SKM-1 treated with dmso at 0.1 percent for 144 hours (cell line): ENCODE measurements at regions not wholly inside any gene's neighbourhood (a gene's known extent, or its start where the extent isn't known, plus 50 kb on each side); places are given as distances from the start of the nearest gene placed in this dataset.

Experiments used
- DNase-seq: peaks from one replicate; lab custom pipeline; 2025; ENCODE audit not compliant: unreplicated experiment; lab: John Stamatoyannopoulos, UW

- no peak for DNase-seq
Measured at GRCh38 chr3:115518100-115518852, 105.0 kb upstream of the GAP43 start.

DNA sequence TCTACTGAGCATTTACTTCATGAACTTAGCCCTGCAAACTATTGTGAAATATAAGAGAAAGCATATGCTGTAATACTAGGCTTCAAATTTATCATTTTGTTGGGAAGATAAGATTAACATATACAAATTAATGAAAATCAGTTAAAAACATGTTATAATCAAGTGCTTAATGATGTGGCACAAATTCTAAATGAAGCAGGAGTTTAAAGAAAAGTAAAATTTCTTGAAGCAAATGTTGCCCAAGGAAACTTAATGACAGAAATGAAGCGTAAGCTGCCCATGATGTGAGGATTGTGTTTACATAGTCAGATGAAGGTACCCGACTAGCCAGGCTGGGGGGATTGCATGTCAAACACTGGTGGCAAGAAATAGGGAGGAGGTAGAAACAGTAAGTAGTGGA, 103.1 kb upstream of the GAP43 start:
- no peak for DNase-seq

DNA sequence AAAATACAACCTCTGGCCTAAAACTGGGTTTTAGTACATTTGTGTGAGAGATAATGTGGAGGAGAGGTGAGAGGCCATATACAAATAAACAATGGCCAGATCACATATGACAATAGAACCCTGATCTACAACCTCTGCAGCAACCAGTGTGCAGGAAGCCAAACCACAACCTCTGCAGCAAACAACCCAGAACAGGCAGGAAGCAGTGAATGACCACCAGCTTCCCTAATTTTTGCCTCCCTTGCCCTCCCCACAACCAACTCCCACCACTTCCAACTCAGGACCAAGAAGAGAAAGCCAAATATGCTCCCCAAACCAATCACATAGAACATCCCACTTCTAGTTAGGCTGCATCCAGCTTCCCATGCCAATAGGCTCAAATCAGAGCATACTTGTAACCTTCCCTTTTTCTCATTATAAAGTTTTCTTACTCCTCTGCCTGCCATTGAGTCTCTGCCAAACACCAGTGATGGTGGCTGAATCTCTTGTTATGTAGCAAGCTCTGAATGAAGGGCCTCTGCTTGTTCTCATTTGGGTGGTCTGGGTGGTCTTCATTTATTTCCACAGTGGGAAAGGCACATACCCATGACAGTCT, 102.6 kb upstream of the GAP43 start:
- peak; percentile 19 for DNase-seq

DNA sequence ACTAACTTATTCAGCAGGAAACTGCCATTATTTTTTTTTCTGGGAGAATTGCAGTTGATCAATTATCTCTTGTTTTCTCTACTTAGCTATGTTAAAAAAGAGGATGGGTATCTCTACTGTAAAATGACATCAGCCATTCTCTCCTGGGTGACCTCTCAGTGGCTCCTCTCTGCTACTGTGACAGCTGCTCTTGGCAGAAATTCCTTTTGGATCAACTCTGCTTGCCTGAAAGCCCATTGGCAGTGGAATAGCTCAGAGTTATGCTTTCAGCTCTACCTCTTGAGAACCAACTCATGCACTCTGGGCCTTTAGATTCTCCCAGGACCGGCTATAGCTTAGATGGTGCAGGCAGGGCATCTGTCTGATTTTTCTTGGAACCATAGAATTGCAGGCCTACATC, 99.9 kb upstream of the GAP43 start:
- no peak for DNase-seq

- no peak for DNase-seq
Measured at GRCh38 chr3:115524549-115524948, 98.8 kb upstream of the GAP43 start.

DNA sequence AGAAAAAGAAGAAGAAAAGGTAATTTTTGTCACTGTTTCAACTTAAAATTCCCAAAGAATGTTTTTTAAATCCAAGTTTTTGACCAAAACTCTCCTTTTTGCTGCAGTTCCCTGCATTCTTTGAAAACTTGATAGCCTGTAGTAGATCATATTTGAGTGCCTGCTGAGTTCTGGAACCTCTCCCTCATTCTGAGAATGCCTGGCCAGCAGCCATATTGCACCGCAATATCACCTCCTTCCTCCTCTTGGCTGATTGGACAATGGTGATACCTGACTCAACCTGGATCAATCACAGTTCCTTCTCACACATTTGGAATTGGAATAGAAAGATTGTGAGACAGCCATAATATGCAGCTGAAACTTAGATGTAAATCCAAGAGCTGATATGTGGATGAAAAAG, 97.6 kb upstream of the GAP43 start:
- DNase-seq: no peak

- no peak for DNase-seq
Measured at GRCh38 chr3:115533218-115533617, 90.1 kb upstream of the GAP43 start.

DNA sequence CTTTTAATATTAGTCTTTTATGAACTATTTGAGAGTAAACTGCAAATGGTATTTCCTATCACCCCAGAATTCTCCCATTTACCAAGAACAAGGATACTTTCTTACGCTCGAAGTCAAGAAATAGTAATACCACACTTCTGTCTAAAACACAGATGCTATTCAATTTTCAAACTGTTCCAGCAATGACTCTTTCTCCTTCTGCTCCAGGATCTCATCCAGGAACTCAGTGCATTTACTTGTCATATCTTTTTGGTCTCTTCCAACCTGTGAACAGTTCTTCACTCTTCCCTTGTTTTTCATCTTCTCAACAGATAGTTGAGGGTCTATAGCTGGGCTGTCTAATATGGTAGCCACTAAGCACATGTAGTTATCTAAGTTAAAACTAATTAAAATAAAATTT, 87.1 kb upstream of the GAP43 start:
- no peak for DNase-seq

GRCh38 chr3:115537669-115538068, 85.6 kb upstream of the GAP43 start:
- no peak for DNase-seq

GRCh38 chr3:115547207-115547606, 76.1 kb upstream of the GAP43 start:
- DNase-seq: no peak

DNA sequence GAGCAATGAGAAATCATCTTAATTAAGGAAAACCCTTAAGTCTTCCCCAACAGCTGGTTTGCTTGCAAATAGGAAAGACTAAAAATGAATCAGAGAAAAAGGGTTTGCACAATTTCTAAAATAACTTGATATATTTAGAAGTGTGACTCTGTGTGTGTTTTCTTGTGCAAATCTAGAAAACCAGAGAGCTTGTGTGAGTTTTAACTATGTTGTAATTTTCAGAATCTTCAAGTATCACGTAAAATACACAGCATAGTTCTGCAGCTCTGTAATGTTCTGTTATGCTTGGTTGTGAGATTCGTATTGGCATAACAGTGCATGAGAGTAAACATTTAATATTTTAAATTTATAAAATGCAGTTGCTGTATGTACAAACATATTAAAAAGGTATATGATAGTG, 74.7 kb upstream of the GAP43 start:
- DNase-seq: no peak

DNA sequence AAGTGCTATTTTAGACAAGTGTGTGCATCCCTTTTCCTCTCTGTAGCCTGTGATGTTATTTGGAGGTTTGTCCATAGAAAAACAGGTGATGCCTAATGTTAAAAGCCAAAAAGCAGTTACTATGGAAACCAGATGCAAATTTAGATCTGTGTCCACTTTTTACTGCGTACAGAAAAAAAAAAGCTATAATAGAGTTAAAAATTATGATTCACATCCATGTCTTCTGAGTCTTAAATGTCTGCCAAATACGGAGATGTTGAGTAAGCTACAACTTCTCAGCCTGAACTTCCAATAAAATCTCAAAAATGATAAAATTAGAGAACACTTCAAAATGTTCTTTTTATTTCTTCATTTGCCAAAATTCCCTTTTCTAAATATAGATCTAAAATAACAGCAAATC, 74.2 kb upstream of the GAP43 start:
- no peak for DNase-seq

- no peak for DNase-seq
Measured at GRCh38 chr3:115550285-115550761, 73.0 kb upstream of the GAP43 start.

GRCh38 chr3:115551016-115551415, 72.3 kb upstream of the GAP43 start:
- no peak for DNase-seq

GRCh38 chr3:115552007-115552406, 71.3 kb upstream of the GAP43 start:
- no peak for DNase-seq

- DNase-seq: no peak
Measured at GRCh38 chr3:115553796-115554486, 69.4 kb upstream of the GAP43 start.

DNA sequence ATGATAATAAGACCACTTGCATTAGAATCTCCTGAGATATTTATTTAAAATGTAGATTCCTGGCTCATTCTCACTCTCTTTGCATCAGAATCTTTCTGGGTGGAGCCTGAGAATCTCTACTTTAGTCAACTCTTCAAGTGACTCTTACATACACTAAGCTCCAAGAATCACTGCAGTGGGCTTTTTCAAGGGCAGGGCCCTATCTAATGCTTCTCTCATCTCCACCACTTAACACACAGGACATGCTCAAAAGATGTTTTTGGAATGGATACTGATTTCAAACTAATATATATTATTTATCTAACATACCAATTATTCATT, 68.9 kb upstream of the GAP43 start:
- no peak for DNase-seq

DNA sequence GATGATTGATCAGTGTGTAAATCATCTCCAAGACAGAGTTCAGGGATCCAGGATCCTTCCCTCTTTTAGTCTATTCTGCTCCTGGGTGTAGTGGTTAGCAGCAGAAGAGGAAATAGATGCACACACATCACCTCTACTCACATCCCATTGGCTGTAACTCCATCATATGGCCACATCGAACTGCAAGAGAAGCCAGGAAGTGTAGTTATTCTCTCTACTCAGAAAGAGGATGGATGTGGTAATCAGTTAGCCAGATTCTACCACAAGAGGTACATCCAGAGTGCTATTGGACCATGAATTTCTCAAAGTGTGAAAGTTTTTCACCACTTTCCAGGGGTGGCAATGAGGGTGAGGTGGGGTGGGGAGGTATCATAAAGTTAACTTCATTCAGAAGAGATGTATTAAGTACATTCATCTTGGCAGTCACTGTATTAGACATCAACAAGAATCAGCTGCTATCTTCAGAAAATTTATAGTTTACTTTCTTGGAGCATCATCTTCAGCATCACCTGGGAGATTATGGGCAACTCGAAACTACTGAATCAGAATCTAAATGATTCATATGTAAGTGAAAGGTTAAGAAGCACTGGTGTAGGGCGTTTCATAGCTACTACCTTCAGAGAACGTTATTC, 60.6 kb upstream of the GAP43 start:
- no peak for DNase-seq

DNA sequence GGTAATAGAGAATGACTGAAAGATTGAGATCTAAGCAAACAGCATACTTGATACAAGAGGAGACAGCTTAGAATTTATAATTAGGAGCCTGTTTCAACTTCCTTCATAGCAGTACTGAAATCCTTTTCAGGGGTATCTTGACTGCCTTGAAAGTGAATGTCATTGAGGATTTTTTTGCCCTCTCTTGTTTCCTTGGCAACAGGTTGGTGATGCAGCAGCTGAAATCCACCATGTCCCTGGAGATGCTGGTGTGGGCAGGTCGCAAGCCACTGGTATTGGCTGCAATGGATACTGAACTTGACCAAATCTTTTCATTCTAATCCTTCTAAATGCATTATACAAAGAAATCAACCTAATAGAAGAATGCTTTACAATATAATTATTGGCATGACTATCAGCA, 59.3 kb upstream of the GAP43 start:
- no peak for DNase-seq

DNA sequence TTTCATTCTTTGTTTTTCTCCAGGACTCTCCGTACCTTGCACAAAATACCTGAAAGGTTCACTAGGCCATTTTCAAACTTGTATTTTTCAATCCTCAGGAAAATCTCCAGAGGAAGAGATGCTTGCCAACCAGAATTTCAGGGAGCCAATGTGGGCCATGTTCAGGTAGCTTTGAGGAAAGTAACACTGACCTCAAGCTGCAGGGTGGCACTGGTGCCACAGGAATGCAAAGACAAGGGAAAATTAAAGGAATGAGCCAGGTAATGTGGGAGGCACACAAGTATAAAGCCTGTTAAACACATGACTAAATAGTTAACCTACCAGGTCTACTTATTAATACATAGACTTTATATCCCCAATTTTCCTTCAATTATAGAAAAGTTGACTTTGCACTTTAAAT, 51.9 kb upstream of the GAP43 start:
- DNase-seq: no peak
